GDM1 (cell line): ENCODE measurements at regions not wholly inside any gene's neighbourhood (a gene's known extent, or its start where the extent isn't known, plus 50 kb on each side); places are given as distances from the start of the nearest gene placed in this dataset.
A peak's percentile ranks its signal among the peaks of the same experiment; 100 is the strongest.
"Not testable (repeated sequence)": the region's sequence is repeated elsewhere in the genome, so short reads cannot be mapped to it uniquely, and the experiment has no call there.

Experiments
- DNase-seq: peaks from one replicate; lab custom pipeline; 2025; lab: John Stamatoyannopoulos, UW

GRCh38 chr13:78139765-78140164 is 221.1 kb upstream of the EDNRB start:
- no peak for DNase-seq

- DNase-seq = no peak
These were observed 220.1 kb upstream of the EDNRB start for GRCh38 chr13:78138756-78139155.

GRCh38 chr13:78137404-78138142 is 218.9 kb upstream of the EDNRB start:
- DNase-seq = peak; percentile 28

- no peak for DNase-seq
These were observed 218.3 kb upstream of the EDNRB start for GRCh38 chr13:78136966-78137365.

GRCh38 chr13:78133511-78133910 is 214.9 kb upstream of the EDNRB start:
- DNase-seq = no peak

- DNase-seq = no peak
These were observed 213.2 kb upstream of the EDNRB start for GRCh38 chr13:78131811-78132210.

GRCh38 chr13:78131346-78131745 is 212.7 kb upstream of the EDNRB start:
- DNase-seq = no peak

- no peak for DNase-seq
These were observed 211.2 kb upstream of the EDNRB start for GRCh38 chr13:78129823-78130222.

GRCh38 chr13:78129359-78129758 is 210.7 kb upstream of the EDNRB start:
- no peak for DNase-seq

GRCh38 chr13:78121459-78122348 is 203.1 kb upstream of the EDNRB start:
- DNase-seq = peak; percentile 9

- DNase-seq = no peak
These were observed 202.4 kb upstream of the EDNRB start for GRCh38 chr13:78121001-78121400.

GRCh38 chr13:78120144-78120543 is 201.5 kb upstream of the EDNRB start:
- peak; percentile 32 for DNase-seq

GRCh38 chr13:78117070-78117469 is 198.4 kb upstream of the EDNRB start:
- DNase-seq = not testable (repeated sequence)

- no peak for DNase-seq
These were observed 187.0 kb upstream of the EDNRB start for GRCh38 chr13:78105656-78106055.

- DNase-seq = no peak
These were observed 185.3 kb upstream of the EDNRB start for GRCh38 chr13:78103936-78104335.

- DNase-seq = no peak
These were observed 184.1 kb upstream of the EDNRB start for GRCh38 chr13:78102741-78103140.

- DNase-seq = peak; percentile 60
These were observed 183.6 kb upstream of the EDNRB start for GRCh38 chr13:78102121-78102677.

- no peak for DNase-seq
These were observed 181.9 kb upstream of the EDNRB start for GRCh38 chr13:78100486-78100885.

- no peak for DNase-seq
These were observed 179.6 kb upstream of the EDNRB start for GRCh38 chr13:78098249-78098648.

- DNase-seq = no peak
These were observed 177.6 kb upstream of the EDNRB start for GRCh38 chr13:78096221-78096620.

- DNase-seq = no peak
These were observed 169.5 kb upstream of the EDNRB start for GRCh38 chr13:78087966-78088678.
